NT2/D1 (cell line): ENCODE measurements at regions not wholly inside any gene's neighbourhood (a gene's known extent, or its start where the extent isn't known, plus 50 kb on each side); places are given as distances from the start of the nearest gene placed in this dataset.

Experiments
- SUZ12 ChIP-seq: IDR thresholded peaks from 2 replicates; pipeline ENCODE4 v1.6.1; 2011; ENCODE audit not compliant: insufficient read length, insufficient read depth; ENCODE audit errors: extremely low read depth
- YY1 ChIP-seq: IDR thresholded peaks from 2 replicates; pipeline ENCODE4 v1.6.1; 2011; ENCODE audit not compliant: insufficient read length, insufficient read depth
- ZNF274 ChIP-seq: IDR thresholded peaks from 2 replicates; pipeline ENCODE4 v1.6.1; 2011; ENCODE audit warnings: mild to moderate bottlenecking, low read depth, low read length

- TF ChIP-seq YY1 (no peak), SUZ12 (no peak), ZNF274 (no peak)
Measured at GRCh38 chr17:79187186-79187585, 112.6 kb downstream of the ENGASE start.
